ENCODE measurements at regions not wholly inside any gene's neighbourhood (a gene's known extent, or its start where the extent isn't known, plus 50 kb on each side); places are given as distances from the start of the nearest gene placed in this dataset.

DNA sequence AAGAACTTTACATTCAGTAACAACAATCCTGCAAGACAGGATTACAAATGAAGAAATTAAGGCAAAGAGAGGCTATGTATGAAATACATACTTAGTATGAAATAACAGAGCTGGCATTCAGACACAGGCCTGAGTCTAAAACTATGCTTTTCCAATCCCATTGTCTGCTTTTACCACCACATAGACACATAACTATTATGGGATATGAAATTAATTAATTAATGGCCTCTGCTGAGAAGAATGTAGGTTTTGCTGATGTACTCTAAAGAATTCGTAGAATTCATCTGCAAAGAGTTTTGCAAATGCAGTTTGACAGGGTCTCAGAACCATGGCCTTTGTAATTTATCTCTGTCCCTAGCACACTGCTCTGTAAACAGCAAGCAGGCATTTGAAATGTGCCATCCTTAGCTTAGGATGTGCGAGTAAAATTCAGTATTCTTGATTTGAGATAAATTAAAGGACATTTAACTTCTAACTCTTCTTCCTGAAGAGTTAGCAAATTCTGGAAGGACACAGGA lies 54.5 kb upstream of the BOC start:
- TF ChIP-seq POLR2A (IDR thresholded peaks at IDR 0.05) = no peak
- TF ChIP-seq, protein P1, sequence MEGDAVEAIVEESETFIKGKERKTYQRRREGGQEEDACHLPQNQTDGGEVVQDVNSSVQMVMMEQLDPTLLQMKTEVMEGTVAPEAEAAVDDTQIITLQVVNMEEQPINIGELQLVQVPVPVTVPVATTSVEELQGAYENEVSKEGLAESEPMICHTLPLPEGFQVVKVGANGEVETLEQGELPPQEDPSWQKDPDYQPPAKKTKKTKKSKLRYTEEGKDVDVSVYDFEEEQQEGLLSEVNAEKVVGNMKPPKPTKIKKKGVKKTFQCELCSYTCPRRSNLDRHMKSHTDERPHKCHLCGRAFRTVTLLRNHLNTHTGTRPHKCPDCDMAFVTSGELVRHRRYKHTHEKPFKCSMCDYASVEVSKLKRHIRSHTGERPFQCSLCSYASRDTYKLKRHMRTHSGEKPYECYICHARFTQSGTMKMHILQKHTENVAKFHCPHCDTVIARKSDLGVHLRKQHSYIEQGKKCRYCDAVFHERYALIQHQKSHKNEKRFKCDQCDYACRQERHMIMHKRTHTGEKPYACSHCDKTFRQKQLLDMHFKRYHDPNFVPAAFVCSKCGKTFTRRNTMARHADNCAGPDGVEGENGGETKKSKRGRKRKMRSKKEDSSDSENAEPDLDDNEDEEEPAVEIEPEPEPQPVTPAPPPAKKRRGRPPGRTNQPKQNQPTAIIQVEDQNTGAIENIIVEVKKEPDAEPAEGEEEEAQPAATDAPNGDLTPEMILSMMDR (IDR thresholded peaks at IDR 0.05) = no peak

Measured in esophagus squamous epithelium (tissue), 4 donors.